Lower leg skin (tissue), 3 donors: ENCODE measurements at regions not wholly inside any gene's neighbourhood (a gene's known extent, or its start where the extent isn't known, plus 50 kb on each side); places are given as distances from the start of the nearest gene placed in this dataset.

Experiments
- POLR2A ChIP-seq, 2 donors: fragments of 450-650 bp; IDR thresholded peaks; one replicate each; pipeline ENCODE4 v1.6.1; 2016 to 2017; ENCODE audit warnings: antibody characterized with exemption in 2 of 2, mild to moderate bottlenecking in 1 of 2, moderate library complexity in 1 of 2
- TF ChIP-seq, protein P1 (sequence below), 3 donors: fragments of 450-650 bp; IDR thresholded peaks; one replicate each; pipeline ENCODE4 v1.5.1; 2016; ENCODE audit warnings: antibody characterized with exemption in 3 of 3, mild to moderate bottlenecking in 3 of 3, moderate library complexity in 2 of 3

DNA sequence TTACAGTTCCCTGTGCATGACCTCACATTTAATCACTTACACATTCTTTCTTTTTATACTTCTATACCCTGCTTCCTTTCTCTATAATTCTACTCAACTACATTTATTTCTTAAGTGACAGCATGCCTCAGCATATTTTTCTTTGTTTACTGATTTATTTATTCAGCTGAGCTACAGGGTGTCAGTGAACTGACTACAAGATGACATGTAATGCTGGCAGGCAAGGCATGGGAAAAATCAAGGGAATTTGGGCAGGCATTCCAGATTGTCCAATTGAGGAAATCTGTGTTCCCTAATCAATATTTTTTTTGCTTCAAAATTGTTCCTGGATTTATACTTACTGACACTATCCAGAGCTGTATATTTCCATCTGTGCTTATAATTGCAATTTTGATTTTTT lies 875.5 kb downstream of the C4orf33 start:
- TF ChIP-seq POLR2A (IDR thresholded peaks at IDR 0.05), result no peak
- TF ChIP-seq, protein P1, sequence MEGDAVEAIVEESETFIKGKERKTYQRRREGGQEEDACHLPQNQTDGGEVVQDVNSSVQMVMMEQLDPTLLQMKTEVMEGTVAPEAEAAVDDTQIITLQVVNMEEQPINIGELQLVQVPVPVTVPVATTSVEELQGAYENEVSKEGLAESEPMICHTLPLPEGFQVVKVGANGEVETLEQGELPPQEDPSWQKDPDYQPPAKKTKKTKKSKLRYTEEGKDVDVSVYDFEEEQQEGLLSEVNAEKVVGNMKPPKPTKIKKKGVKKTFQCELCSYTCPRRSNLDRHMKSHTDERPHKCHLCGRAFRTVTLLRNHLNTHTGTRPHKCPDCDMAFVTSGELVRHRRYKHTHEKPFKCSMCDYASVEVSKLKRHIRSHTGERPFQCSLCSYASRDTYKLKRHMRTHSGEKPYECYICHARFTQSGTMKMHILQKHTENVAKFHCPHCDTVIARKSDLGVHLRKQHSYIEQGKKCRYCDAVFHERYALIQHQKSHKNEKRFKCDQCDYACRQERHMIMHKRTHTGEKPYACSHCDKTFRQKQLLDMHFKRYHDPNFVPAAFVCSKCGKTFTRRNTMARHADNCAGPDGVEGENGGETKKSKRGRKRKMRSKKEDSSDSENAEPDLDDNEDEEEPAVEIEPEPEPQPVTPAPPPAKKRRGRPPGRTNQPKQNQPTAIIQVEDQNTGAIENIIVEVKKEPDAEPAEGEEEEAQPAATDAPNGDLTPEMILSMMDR (IDR thresholded peaks at IDR 0.05), result no peak
